ENCODE measurements at regions not wholly inside any gene's neighbourhood (a gene's known extent, or its start where the extent isn't known, plus 50 kb on each side); places are given as distances from the start of the nearest gene placed in this dataset.

DNA sequence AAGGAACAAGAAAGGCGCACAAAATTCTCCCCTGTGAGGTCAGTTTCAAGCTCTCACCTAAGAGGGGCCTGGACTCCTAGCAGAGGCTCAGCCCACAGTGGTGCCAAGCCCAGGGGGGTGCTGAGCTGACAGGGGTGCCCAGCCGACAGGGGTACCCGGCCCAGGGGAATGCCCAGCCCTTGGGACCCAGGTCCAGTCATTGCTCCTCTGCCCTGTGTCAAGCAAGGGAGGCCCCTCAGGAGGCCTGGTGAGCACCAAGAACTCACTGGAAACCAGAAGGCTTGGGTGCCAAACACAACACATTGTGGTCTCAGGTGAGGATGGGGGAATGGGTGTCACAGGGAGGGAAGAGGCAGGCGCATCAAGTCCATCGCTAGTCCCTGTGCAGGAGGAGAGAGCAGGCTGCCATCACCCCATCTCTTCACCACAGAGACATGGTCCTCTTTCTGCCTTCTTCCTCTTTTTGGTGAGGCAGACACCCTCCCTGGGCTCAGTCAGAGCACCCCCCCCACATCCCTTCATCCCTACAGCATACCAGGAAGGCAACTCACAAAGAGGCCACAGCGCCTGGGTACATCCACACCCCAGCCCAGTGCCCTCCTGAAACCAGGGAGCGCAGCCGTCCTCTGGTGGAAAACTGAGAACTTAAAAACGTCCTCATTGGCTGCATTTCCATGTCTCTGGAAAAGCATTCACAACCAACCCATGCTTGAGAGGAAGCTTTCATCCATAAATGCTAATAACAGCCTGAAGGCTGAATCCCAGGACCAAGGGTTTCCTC, 111.3 kb downstream of the BANF2 start:
- no peak for DNase-seq

DNA sequence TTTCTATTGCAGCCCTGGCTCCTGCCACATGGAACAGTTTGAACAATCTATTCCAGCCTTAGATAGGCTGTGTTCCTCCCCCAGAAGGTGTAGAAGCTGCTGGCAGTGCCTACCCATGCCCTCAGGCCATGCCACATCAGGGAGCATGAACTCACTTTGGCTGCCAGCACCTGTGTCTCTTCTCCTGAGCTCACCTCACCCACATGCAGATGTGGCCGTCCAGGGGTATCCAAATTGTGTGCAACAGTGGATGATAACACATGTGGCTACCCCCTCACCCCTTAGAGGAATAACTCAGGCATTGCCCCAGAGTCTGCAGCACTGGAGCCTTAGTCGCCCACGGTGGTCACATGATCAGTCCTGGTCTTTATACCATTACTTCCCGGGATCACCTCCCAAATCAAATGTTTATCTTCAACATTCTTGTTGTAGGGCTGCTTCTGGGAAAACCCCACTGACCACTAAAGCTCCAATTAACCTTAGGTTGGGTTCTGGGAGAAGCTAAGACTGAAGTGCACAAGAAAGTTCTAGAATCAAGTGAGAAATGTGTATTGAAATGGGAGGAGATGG, 110.4 kb downstream of the BANF2 start:
- DNase-seq, result no peak

DNA sequence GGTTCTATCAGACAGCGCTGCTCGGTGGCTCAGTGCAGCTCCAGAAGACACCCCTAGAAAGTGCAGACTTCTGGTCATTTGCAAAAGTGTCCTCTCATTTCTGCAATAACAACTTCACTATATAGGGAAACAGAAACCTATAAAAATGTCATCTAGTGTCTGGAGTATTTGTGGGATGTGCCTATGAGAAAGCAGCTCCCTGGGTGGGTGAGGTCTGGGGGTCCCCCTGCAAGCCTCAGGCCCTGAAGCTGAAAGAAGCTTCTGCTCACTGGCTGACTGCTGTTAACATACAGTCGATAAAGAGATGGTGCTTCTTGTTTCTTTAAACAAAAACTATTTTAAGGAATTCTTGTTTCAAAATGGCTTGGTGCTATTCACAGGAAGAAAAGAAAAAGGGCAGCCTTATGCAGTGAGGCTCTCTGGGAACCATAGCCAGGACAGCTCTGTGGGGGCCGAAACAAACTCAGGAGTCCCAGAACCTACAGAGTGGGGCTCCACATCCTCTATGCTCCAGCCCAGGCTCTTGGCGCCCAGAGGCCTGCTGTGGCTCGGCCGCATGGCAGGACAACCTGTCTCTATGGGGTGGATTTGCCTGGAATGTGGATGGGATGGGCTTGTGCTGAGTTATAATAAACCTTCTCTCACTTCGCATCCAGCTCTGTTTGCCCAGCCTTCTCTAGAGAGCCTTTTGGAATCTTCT, 109.7 kb downstream of the BANF2 start:
- no peak for DNase-seq

DNA sequence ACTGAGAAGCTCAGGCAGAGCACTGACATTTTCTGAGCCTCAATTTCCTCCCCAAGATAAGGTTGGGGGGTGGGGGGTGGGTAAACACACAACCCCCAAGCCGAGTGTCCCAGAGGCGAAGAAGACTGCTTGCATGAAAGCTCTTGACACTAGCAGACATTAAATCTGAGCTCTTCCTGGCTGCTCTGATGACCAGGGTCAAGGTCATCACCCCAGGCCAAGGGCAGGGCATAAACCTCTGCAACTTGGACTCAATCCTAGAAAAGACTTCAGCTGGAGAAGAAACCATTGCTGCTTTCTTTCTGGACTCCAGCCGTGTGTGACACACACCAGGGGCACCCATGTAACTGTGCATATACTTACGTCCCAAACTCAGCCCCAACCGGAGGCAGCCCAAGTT, 109.0 kb downstream of the BANF2 start:
- DNase-seq, result no peak

DNA sequence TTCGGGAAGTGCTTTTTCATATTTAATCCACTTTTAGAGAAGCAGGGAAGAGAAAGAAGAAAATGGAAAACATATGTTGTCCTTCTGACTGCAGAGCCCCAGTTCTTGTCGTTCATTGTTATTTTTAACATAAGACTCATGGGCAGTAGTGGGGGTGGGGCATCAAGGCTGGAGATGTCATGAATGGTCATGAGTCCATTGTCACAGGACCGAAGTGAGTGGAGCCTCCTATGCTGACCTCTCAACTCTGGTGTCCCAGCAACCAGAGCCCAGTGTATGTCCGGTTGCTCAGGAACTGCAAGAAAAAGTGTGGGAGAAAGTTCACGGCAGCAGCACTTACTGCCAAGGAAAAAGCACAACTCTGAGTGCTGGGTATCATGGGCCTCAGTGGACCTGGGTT, 108.6 kb downstream of the BANF2 start:
- no peak for DNase-seq

DNA sequence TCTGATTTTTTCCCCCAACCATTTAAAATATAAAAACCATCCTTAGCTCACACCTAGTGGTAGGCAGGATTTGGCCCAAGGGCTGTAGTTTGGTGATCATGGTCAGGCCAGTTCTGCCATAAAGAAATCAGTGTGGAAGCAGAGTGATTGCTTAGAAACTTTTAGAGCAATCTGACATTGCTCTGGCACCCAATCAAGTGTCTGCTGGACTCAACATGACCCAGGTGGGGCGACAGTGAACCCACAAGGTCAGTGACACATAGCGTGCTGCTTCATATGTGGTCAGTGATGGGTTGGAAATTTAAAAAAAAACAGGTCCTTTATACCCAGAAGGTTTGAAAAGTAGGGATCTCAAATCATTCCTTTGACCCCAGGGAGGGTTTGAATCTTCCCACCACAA, 107.9 kb downstream of the BANF2 start:
- DNase-seq, result no peak

DNA sequence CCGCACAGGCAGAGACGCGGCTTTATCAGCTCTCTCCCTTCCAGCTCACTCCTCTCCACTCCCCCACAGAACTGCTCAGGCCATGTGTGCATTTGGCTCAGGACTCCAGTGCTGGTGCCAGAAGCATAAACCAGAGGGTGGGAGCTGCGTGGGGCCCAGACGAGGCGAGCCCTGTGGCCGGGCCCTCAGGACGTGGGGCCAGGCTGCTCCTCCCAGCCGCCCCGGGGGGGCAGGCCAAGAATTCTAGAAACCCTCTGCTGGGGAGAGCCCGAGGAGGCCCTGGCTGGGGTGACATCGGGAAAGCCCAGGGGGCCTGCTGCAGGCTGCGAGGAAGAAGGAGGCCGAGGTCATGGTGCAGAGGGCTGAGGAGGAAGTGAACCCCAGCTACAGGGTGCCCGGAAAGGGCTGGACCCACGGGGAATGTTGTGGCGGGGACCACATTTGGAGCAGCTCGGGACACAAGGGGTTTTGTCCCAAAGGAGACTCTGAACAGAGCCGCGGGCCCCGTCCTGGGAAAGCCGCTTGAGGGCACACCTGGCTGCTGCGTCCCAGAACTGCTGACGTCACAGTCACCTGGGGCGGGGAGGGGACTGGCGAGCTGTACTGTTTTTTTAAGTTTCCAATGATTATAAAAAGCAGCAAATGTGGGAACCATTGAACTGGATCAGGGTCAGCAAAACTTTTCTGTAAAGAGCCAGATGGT, 107.1 kb downstream of the BANF2 start:
- DNase-seq, result no peak

DNA sequence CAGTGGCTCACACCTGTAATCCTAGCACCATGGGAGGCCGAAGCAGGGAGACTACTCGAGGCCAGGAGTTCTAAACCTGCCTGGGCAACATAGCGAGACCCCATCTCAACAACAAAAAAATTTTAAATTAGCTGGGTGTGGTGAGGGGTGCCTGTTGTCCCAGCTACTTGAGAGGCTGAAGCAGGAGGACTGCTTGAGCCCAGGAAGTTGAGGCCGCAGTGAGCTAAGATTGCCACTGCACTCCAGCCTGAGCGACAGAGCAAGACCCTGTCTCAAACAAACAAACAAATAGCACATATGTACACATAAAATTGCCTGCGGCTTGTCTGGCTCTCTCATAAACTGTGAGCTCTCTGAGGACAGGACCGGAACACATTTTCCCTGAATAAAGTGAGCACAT, 106.3 kb downstream of the BANF2 start:
- no peak for DNase-seq

DNA sequence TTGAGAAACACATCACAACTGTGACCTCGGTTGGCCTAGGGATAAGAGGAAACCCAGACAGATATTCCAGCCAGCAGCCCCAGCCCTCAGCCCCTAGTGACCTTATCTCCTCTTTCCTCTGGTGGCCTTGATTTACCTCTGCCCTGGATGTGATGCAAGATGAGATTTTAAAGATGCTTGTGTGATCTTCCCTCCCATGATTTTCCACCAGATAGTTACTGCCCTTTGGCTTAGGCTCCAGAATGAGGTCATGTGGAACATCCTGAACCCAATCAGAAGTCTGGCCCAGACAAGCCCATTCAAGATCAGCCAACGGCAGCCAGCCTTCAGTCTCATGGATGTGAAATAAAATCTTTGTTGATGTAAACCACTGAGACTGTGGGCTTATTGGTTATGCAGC, 104.0 kb downstream of the BANF2 start:
- DNase-seq, result no peak

DNA sequence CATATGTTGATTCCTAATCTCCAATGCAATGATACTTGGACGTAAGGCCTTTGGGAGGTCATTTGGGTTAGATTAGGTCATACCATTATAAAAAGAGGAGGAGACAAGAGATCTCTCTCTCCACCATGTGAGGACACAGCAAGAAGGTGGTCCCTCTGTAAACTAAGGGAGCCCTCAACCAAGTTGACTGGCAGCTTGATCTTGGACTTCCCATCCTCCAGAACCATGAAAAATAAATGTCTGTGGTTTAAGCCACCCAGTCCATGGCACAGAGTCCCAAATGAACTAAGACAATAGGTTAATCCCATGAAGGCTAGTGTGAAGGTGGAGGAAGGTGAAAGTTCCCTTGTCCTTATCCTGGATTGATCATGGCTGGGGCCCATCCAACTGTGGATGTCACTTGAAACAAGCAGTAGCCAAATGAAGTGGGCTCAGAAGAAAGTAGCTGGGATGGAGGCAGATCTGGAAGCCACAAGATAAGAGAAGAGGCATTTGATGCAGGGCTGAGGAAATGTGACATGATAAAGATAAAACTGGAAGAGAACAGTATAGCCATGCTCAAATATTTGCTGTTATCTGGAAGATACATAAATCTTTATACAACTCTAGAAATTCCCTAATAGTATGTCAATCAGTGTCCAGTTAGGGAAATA, 99.9 kb downstream of the BANF2 start:
- no peak for DNase-seq

DNA sequence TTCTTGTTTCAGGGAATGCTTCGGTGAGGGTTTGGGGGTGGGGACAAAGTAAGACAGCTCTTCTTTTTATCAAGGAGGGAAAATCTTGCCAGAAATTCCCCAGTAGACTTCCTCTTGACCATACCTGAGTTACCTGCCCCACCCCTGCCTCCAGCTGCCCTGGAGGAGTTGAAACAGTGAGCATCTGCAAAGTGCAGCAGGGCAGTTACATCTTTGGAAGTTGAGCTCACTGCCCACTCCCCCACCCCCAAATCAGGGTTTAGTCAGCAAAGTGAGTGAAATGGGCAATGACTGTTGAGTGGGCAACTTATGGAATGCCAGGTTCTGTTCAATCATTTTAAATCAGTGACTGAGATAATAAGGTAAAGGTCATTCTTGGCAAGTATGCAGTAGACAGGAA, 98.8 kb downstream of the BANF2 start:
- no peak for DNase-seq

DNA sequence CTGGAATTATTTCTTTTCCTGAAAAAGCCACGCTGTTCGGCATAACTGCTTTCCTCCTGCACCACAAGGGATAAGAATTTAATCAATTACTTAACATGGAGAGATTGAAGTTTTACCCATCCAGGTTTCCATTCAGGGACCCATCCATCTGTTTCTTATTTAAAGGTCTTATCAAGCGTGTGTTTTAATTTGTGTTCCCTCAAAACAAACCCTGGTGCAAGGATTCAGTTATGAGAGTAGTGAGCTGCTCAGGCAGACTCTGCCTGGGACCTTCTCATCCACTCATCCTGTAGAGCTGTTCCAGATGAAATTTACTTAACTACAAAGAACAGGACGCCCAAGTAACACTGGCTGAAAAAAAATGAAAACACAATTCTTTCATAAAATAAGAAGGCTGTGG, 97.8 kb downstream of the BANF2 start:
- no peak for DNase-seq

DNA sequence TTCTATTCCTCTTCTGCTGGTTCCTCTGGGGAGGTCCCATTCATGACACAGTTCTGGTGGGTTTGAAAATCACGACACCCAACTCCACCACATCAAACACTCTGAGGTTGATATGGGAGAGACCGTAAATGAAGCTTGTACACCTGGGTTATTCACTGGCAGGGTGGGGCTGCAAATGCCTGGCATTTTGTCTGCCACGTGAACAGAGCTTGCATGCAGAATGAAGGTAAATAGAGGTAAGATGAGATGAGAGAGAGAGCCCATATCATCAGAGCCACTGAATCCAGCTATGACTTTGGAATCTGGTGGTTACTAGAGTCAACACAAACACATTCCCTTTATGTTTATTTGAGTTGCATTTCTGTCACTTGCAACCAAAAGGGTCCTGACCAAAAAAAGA, 97.4 kb downstream of the BANF2 start:
- DNase-seq, result no peak

DNA sequence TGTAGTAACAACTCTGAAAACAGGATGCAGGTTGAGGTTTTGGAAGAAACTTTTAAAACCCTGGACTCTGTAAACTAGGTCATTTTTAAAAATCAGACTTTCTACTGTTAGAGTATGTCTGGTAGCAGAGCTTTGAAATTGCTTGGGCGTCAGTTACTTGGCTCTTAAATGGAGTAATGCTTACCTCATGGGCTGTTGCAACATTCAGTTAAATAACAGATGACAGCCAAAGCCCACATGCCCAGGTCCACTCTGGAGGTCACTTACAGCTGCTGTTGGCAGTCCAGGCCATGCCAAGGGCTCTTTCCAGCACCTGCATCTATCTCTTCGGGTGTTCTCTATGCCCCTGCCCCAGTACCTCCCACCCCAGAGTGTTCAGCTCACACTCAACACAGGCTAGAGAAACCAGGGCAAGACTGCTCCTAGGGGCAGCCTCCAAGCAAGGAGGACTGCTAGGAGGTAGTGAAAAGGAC, 96.4 kb downstream of the BANF2 start:
- DNase-seq, result no peak

DNA sequence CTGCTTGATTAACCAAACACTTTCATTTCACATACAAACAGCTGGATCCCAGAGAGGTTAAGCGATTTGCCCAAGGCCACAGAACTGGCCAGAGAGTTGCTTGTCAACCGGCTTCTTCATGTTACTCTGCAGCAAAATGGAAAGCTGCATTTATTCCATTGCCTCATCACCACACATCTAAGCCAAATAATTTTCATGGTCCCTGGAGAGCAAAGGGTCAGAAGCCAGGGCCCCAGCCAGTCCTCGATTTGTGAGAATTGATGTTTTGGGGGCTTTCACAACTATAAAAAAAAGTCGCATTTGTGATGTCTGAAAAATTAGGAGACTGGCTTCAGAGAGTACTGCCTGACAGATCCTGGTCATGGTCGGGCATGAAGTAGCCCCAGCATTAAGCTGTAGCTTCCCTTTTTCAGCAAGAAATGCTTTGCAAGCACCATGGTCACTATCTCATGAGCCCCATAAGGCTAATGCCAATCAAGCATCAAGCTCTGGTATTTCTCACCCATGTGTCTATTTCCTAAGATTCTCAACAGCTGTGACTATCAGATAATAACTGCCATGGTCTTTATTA, 95.8 kb downstream of the BANF2 start:
- no peak for DNase-seq

DNA sequence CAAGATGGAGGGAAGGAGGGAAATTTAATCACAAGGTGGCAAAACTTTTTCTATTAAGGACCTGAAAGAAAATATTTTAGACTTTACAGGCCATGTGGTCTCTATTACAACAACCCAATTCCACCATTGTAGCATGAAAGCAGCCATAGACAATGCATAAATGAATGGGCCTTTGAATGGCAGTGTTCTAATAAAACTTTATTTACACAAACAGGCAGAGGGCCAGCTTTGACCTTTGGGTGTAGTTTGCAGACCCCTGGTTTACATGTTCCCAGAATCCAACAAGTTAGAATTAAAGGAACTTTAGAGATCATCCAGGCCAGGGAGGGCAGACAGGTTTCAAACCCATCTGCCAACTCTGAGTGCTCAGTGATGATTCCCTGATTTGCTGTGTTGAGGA, 95.2 kb downstream of the BANF2 start:
- DNase-seq, result no peak

DNA sequence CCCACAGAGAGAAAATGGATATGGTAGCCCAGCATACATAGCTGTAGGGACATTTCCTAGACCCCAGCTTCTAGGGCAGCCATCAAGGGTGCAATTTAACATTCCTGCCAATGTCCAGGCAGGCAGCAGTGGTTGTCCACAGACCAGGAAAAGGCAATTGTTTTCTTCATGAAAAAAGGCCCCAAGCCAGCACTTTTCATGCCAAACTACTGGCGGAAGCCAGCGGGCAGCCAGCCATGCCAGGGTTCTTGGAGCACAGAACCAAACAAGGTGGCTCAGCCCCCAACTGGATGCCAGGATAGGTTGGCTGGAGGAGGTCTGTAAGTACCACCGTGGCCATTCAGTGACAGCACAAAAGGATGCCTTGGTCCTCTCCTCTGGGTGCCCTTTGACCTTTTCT, 94.6 kb downstream of the BANF2 start:
- DNase-seq, result no peak

DNA sequence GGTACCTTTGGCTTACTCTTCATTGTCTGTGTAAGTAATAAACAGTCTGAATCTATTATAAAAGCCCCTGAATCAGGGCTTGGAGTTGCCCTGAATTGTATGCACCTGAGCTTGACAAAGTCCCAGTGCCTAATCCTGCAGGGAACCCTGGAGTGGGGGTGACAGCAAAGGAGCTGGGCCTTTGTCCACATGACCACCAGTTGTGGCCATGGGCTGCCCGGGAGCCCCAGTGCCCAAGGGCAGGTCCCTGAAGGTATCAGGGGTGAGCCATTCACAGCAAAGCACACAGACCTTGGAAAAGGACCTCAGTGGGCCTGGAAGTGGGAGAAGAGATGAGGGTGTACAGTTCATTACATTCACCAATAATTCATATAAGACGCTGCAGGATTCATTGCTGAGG, 94.2 kb downstream of the BANF2 start:
- no peak for DNase-seq

DNA sequence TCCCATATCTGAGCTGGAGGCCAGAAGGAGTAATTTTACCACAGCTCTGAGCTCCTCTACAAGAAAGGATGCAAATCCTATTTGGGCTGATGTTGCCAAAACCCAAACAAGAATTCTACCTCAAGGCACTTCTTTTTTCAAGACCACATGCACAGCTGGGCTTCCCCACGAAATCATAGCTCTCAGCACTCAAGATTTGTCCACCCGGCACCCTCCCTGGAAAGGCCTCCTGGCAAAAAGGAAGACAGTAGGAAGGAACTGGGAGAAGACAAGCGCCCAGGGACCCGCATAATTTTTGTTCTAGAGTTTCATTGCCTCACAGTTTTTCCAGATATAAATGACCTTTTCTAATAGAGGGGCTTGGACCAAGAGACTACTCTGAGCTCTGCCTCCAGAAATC, 90.5 kb downstream of the BANF2 start:
- DNase-seq, result no peak

DNA sequence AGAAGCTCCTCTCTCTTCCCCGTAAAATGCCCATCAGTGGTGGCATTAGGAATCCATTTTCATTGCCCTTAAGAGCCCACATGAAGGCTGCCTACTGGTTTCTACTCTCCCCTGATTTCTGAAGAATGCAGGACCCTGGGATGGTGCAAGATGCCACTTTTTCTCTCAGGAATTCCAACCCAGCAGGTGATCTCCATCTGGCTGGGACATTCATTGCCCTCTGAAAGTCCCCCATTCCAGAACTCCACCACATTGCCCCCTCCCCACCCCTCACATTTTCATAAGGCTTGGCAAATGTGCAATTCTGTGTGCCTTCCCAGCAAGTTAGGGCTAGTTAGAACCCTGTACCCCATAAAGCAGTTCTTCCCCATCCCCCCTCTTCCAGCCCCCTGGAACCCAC, 88.0 kb downstream of the BANF2 start:
- DNase-seq, result no peak

DNA sequence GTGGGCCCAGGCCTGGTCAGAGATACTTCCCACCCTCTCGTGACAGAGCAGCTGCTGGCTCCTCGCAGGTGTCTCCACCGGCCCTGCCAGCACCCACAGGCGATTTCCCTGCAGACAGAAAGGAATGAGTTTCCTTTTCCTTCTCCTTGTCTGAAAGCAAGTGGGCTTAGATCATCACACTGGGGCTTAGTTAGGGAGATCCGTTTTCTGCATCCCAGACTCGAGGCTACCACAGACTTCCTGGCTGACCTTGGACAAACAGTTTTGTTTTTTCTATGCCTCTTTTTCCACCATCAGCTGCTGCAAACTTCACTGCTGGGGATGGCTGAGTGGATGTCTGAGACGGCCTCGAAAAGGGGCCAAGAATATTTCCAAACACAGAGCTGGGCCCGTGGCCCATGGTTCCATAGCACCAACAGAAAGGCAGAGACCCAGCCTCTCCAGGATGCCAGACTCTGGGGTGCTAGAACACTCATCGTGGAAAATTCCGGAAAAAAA, 86.5 kb downstream of the BANF2 start:
- DNase-seq, result no peak
